Spleen (tissue), 11 donors: ENCODE measurements at regions not wholly inside any gene's neighbourhood (a gene's known extent, or its start where the extent isn't known, plus 50 kb on each side); places are given as distances from the start of the nearest gene placed in this dataset.
A peak's percentile ranks its signal among the peaks of the same experiment; 100 is the strongest.
"Not testable (repeated sequence)": the region's sequence is repeated elsewhere in the genome, so short reads cannot be mapped to it uniquely, and the experiment has no call there.

Experiments
- DNase-seq: peaks from one replicate; pipeline ENCODE4 v3.0.0-alpha.2; 2020
- H3K27ac ChIP-seq, 8 donors: fragments of 200-600 bp; sonication (generic) in 7 of 8; 1 replicate in 4 of 8; 2 replicates in 4 of 8; pipeline versions ENCODE4 v1.5.0 to v1.8.0; 2016 to 2021; ENCODE audit warnings: inconsistent platforms in 4 of 8, mild to moderate bottlenecking in 4 of 8, moderate library complexity in 1 of 8
- H3K27me3 ChIP-seq, 7 donors: fragments of 200-600 bp; sonication (generic) in 6 of 7; replicated peaks in 1 of 7; 1 replicate in 4 of 7; 2 replicates in 3 of 7; pipeline versions ENCODE4 v1.5.0 to v1.8.0; 2016 to 2021; ENCODE audit warnings: inconsistent platforms in 3 of 7, mild to moderate bottlenecking in 1 of 7
- H3K36me3 ChIP-seq, 6 donors: fragments of 200-600 bp; sonication (generic) in 5 of 6; 1 replicate in 4 of 6; 2 replicates in 2 of 6; pipeline versions ENCODE4 v1.5.0 to v1.8.0; 2016 to 2021; ENCODE audit warnings: inconsistent platforms in 2 of 6
- H3K4me1 ChIP-seq, 6 donors: fragments of 200-600 bp; sonication (generic) in 5 of 6; 1 replicate in 3 of 6; 2 replicates in 3 of 6; pipeline versions ENCODE4 v1.5.0 to v1.8.0; 2016 to 2021; ENCODE audit warnings: inconsistent platforms in 3 of 6
- H3K4me3 ChIP-seq, 8 donors: fragments of 200-600 bp; sonication (generic) in 7 of 8; 1 replicate in 4 of 8; 2 replicates in 4 of 8; pipeline versions ENCODE4 v1.5.0 to v1.8.0; 2016 to 2021; ENCODE audit warnings: inconsistent platforms in 4 of 8, mild to moderate bottlenecking in 4 of 8, moderate library complexity in 2 of 8
- H3K9me3 ChIP-seq, 8 donors: fragments of 200-600 bp; sonication (generic) in 7 of 8; 1 replicate in 4 of 8; 2 replicates in 4 of 8; pipeline versions ENCODE4 v1.5.0 to v1.8.0; 2016 to 2021; ENCODE audit warnings: inconsistent platforms in 4 of 8
- POLR2A ChIP-seq, 3 donors: fragments of 450-650 bp; IDR thresholded peaks; one replicate each; pipeline ENCODE4 v1.5.1; 2017; ENCODE audit warnings: antibody characterized with exemption in 3 of 3, mild to moderate bottlenecking in 1 of 3
- POLR2AphosphoS5 ChIP-seq, 3 donors: sonication (generic); formaldehyde crosslinking; IDR thresholded peaks; one replicate each; pipeline ENCODE4 v1.5.1; 2017; ENCODE audit warnings: antibody characterized with exemption in 3 of 3
- WGBS, 5 donors: extraction: QIAGEN DNeasy Blood & Tissue Kit in 3 of 5; methylation state at CpG; one replicate each; pipeline versions ENCODE4 v1.1.5 to v1.1.7; 2013 to 2018; 5-methylcytosine and 5-hydroxymethylcytosine counted together
- intact Hi-C: fragments of 100-400 bp; cut with DNase I; formaldehyde crosslinking; loops from one replicate; pipeline ENCODE4 v1.15.0; 2023; ENCODE audit warnings: low total_unique reads
- TF ChIP-seq, protein P1 (sequence below), 11 experiments: fragments of 200-600 bp in 7 of 11; fragments of 450-650 bp in 4 of 11; sonication (generic) in 4 of 11; IDR thresholded peaks in 8 of 11; conservative IDR thresholded peaks in 3 of 11; 1 replicate in 7 of 11; 2 replicates in 4 of 11; pipeline versions ENCODE4 v1.4.0 to v1.8.0; 2016 to 2021; ENCODE audit warnings: antibody characterized with exemption in 11 of 11, inconsistent platforms in 4 of 11, mild to moderate bottlenecking in 1 of 11
- donor health status: healthy with polysubstance abuse.
- donor health status: DM: no; HTN: no; CAD: no; lungs with moderate emphysema.
- donor health status: DM: no; HTN: no; CAD: no.
- donor health status: Bipolar disorder and iron deficiency.
- donor health status: healthy.
- donor health status: DM: no; HTN: no; CAD: no.
- donor health status: DM: yes; HTN: yes; CAD: no.

DNA sequence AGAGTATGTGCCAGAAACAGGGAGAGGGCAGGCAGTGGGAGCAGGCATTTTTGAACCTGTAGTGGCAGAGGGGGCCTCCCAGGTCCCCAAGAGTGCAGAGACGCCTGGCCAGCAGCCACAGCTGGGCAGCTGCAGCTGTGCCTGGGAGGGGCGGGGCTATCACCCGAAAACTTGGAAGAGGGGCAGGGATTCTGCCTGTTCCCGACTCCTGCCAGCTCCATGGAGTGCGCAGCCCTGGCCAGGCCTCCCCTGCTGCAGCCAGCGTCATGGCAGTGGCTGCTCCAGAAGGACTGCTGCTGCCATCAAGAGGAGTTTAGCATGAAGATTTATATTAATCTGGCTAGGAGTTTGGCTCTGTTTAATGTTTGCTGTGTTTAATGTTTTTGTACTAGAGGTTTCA lies 532.1 kb upstream of the PITX2 start:
- intact Hi-C loops, result no loop called here
- Histone ChIP-seq H3K27ac (no peak overlapping the region), H3K4me3 (no peak overlapping the region), H3K36me3 (no peaks in the 10 kb centered on the region), H3K9me3 (peaks cover 0 to 29% (median 16%) of the 10 kb centered on the region in 8 donors), H3K4me1 (no peaks in the 10 kb centered on the region), H3K27me3 (no peaks in the 10 kb centered on the region)
- DNase-seq, result peak; percentile 58
- TF ChIP-seq, protein P1, sequence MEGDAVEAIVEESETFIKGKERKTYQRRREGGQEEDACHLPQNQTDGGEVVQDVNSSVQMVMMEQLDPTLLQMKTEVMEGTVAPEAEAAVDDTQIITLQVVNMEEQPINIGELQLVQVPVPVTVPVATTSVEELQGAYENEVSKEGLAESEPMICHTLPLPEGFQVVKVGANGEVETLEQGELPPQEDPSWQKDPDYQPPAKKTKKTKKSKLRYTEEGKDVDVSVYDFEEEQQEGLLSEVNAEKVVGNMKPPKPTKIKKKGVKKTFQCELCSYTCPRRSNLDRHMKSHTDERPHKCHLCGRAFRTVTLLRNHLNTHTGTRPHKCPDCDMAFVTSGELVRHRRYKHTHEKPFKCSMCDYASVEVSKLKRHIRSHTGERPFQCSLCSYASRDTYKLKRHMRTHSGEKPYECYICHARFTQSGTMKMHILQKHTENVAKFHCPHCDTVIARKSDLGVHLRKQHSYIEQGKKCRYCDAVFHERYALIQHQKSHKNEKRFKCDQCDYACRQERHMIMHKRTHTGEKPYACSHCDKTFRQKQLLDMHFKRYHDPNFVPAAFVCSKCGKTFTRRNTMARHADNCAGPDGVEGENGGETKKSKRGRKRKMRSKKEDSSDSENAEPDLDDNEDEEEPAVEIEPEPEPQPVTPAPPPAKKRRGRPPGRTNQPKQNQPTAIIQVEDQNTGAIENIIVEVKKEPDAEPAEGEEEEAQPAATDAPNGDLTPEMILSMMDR (IDR thresholded peaks at IDR 0.05 in 8 of 11, conservative IDR thresholded peaks at IDR 0.05 in 3 of 11), result no peak
- WGBS, 5 donors, result 65 to 79% (median 71%) methylated on average over 1 to 6 of the region's 6 CpGs

DNA sequence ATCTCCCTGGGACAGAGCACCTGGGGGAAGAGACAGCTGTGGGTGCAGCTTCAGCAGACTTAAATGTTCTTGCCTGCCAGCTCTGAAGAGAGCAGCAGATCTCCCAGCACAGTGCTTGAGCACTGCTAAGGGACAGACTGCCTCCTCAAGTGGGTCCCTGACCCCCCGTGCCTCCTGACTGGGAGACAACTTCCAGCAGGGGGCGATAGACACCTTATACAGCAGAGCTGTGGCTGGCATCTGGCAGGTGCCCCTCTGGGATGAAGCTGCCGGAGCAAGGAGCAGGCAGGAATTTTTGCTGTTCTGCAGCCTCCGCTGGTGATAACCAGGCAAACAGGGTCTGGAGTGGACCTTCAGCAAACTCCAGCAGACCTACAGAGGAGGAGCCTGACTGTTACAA lies 541.7 kb upstream of the PITX2 start:
- peak; percentile 56 for DNase-seq
- H3K27me3 ChIP-seq, intact Hi-C loops, H3K4me3 ChIP-seq, H3K36me3 ChIP-seq, H3K4me1 ChIP-seq, H3K27ac ChIP-seq: not testable (repeated sequence)
- H3K9me3 ChIP-seq, result peaks cover 0 to 36% (median 20%) of the 10 kb centered on the region in 8 donors
- WGBS, 5 donors, result 42 to 76% (median 65%) methylated on average over 4 of the region's 4 CpGs

DNA sequence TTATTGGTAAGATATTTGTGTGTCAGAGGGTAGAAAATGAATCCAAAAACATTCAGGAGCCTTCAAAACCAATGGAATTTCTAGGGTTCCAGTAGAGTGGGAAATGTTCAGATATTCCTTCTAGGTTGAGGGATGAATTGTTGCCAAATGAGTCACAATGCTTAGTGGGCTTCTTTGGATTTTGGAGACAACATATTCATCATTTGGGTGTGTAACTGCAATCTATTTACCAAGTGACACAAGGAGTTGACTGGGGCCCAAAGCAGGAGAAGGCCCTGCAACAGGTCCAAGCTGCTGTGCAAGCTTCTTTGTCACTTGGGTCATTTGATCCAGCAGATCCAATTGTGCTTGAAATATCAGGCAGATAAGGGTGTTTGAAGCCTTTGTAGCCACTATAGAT lies 551.5 kb upstream of the PITX2 start:
- H3K4me1 ChIP-seq, result no peaks in the 10 kb centered on the region
- H3K9me3 ChIP-seq, result peaks cover 0 to 4% (median 0%) of the 10 kb centered on the region in 8 donors
- H3K36me3 ChIP-seq, result no peaks in the 10 kb centered on the region
- TF ChIP-seq, protein P1 (IDR thresholded peaks at IDR 0.05 in 8 of 11, conservative IDR thresholded peaks at IDR 0.05 in 3 of 11), result no peak
- no peak for TF ChIP-seq POLR2A (IDR thresholded peaks at IDR 0.05)
- no peak for TF ChIP-seq POLR2AphosphoS5 (IDR thresholded peaks at IDR 0.05)
- no peak overlapping the region for H3K27ac ChIP-seq
- no peak overlapping the region for H3K4me3 ChIP-seq
- DNase-seq, result no peak
- intact Hi-C loops, result no loop called here
- H3K27me3 ChIP-seq, result no peaks in the 10 kb centered on the region

DNA sequence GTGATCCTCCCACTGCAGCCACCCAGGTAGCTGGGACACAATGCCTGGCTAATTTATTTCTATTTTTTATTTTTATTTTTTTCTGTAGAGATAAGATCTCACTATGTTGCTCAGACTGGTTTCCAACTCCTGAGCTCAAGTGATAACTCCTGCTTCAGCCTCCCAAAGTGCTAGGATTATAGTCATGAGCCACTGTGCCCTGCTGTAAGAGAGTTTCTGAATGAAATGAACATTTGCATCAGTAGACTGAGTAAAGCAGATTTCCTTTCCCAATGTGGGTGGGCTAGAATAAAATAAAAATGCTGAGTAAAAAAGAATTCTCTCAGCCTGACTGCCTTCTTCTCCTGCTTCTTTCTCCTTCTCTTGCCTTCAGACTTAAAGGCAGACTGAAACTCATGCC lies 555.4 kb upstream of the PITX2 start:
- Histone ChIP-seq H3K9me3 (peaks cover 0 to 16% (median 8%) of the 10 kb centered on the region in 8 donors), H3K27me3 (no peaks in the 10 kb centered on the region), H3K27ac (no peak overlapping the region), H3K4me3 (no peak overlapping the region), H3K4me1 (no peaks in the 10 kb centered on the region), H3K36me3 (no peaks in the 10 kb centered on the region)
- intact Hi-C loops, result no loop called here
- TF ChIP-seq, protein P1 (IDR thresholded peaks at IDR 0.05 in 8 of 11, conservative IDR thresholded peaks at IDR 0.05 in 3 of 11), result no peak
- TF ChIP-seq POLR2AphosphoS5 (IDR thresholded peaks at IDR 0.05), result no peak
- no peak for TF ChIP-seq POLR2A (IDR thresholded peaks at IDR 0.05)
- no peak for DNase-seq

DNA sequence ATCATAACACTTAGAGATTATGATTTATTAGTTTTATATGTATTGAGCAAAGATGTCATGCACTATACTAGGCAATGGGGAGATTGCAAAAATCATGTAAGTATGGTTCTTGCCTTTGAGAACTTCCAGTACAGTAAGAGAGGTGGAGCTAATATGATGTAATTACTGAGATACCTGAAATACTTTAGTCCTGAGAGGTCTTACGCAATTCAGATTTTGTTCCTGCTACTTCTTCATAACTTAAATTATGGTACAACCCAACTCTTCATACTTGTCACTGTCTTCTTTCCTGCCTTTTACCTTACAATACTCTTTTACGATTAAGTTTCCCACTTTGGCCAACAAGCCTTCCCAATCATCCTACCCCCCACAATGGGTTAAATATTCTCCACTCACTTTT lies 564.2 kb upstream of the PITX2 start:
- intact Hi-C loops, result no loop called here
- 92 to 98% (median 97%) methylated on average over 2 of the region's 2 CpGs for WGBS, 5 donors
- H3K4me1 ChIP-seq, result no peaks in the 10 kb centered on the region
- H3K27me3 ChIP-seq, result no peaks in the 10 kb centered on the region
- no peak overlapping the region for H3K27ac ChIP-seq
- no peak for DNase-seq
- TF ChIP-seq POLR2AphosphoS5 (IDR thresholded peaks at IDR 0.05), result no peak
- TF ChIP-seq POLR2A (IDR thresholded peaks at IDR 0.05), result no peak
- TF ChIP-seq, protein P1 (IDR thresholded peaks at IDR 0.05 in 8 of 11, conservative IDR thresholded peaks at IDR 0.05 in 3 of 11), result no peak
- peaks cover 0 to 18% (median 12%) of the 10 kb centered on the region in 8 donors for H3K9me3 ChIP-seq
- H3K36me3 ChIP-seq, result no peaks in the 10 kb centered on the region
- no peak overlapping the region for H3K4me3 ChIP-seq
